ENCODE measurements at regions not wholly inside any gene's neighbourhood (a gene's known extent, or its start where the extent isn't known, plus 50 kb on each side); places are given as distances from the start of the nearest gene placed in this dataset.

- Histone ChIP-seq H3K27ac (peak overlapping the region in 6 of 8 donors; percentile 94 to 98 (median 95)), H3K4me3 (no peak overlapping the region), H3K9me3 (no peaks in the 10 kb centered on the region)
Measured at GRCh38 chr9:36489453-36489852, 83.2 kb upstream of the MELK start.

GRCh38 chr9:36488389-36488756 lies 84.3 kb upstream of the MELK start:
- WGBS, 5 donors: 7 to 12% (median 10%) methylated on average over 5 of the region's 5 CpGs
- peak; percentile 76 for DNase-seq
- H3K4me1 ChIP-seq: peaks cover 17 to 65% (median 48%) of the 10 kb centered on the region in 6 donors
- intact Hi-C loops (cut with DNase I; ENCODE audit: low total_unique reads): loop anchor here (10.0 kb wide), 1 partner anchor 84 kb away; the partner anchor contains the start of gene RNF38
- peak overlapping the region; percentile 93 to 98 (median 95) for H3K27ac ChIP-seq
- no peaks in the 10 kb centered on the region for H3K36me3 ChIP-seq
- TF ChIP-seq CTCF (IDR thresholded peaks at IDR 0.05 in 8 of 11, conservative IDR thresholded peaks at IDR 0.05 in 3 of 11) (no peak), POLR2A (IDR thresholded peaks at IDR 0.05) (no peak), POLR2AphosphoS5 (IDR thresholded peaks at IDR 0.05) (no peak)
- no peaks in the 10 kb centered on the region for H3K9me3 ChIP-seq
- H3K27me3 ChIP-seq (replicated peaks in 1 of 7): no peaks in the 10 kb centered on the region
- peak overlapping the region; percentile 33 to 98 (median 58) for H3K4me3 ChIP-seq

More at GRCh38 chr9:36489453-36489852, 83.2 kb upstream of the MELK start:
- Histone ChIP-seq H3K36me3 (no peaks in the 10 kb centered on the region), H3K4me1 (peaks cover 17 to 65% (median 48%) of the 10 kb centered on the region in 6 donors), H3K27me3 (replicated peaks in 1 of 7) (no peaks in the 10 kb centered on the region)
- no peak for DNase-seq
- intact Hi-C loops (cut with DNase I; ENCODE audit: low total_unique reads): loop anchor here (10.0 kb wide), 1 partner anchor 85 kb away; the partner anchor contains the start of gene RNF38
- 94 to 97% (median 95%) methylated on average over 8 of the region's 8 CpGs for WGBS, 5 donors
- TF ChIP-seq POLR2A (IDR thresholded peaks at IDR 0.05) (no peak), CTCF (IDR thresholded peaks at IDR 0.05 in 8 of 11, conservative IDR thresholded peaks at IDR 0.05 in 3 of 11) (no peak), POLR2AphosphoS5 (IDR thresholded peaks at IDR 0.05) (no peak)

GRCh38 chr9:36487482-36488388 lies 85.0 kb upstream of the MELK start:
- intact Hi-C loops (cut with DNase I; ENCODE audit: low total_unique reads): loop anchor here (10.0 kb wide), 1 partner anchor 83 kb away; the partner anchor contains the start of gene RNF38
- H3K4me1 ChIP-seq: peaks cover 17 to 65% (median 46%) of the 10 kb centered on the region in 6 donors
- H3K27ac ChIP-seq: peak overlapping the region; percentile 93 to 98 (median 95)
- peak; percentile 98 for DNase-seq
- WGBS, 5 donors: 1% methylated on average over 28 to 94 of the region's 94 CpGs
- no peaks in the 10 kb centered on the region for H3K9me3 ChIP-seq
- no peaks in the 10 kb centered on the region for H3K27me3 ChIP-seq (replicated peaks in 1 of 7)
- H3K4me3 ChIP-seq: peak overlapping the region; percentile 33 to 98 (median 76)
- peaks cover 0 to 5% (median 0%) of the 10 kb centered on the region in 6 donors for H3K36me3 ChIP-seq
- TF ChIP-seq POLR2AphosphoS5 (IDR thresholded peaks at IDR 0.05) (peak; percentile 91 to 92 (median 91)), POLR2A (IDR thresholded peaks at IDR 0.05) (peak; percentile 40 to 89 (median 79)), CTCF (IDR thresholded peaks at IDR 0.05 in 8 of 11, conservative IDR thresholded peaks at IDR 0.05 in 3 of 11) (peak in 7 of 11 experiments; percentile 2 to 55 (median 37))

All from spleen (tissue), 11 donors.